Gastrocnemius medialis (tissue), 4 donors: ENCODE measurements at regions not wholly inside any gene's neighbourhood (a gene's known extent, or its start where the extent isn't known, plus 50 kb on each side); places are given as distances from the start of the nearest gene placed in this dataset.

Experiments
- ATAC-seq, 2 donors: fragments of 150-250 bp; one replicate each; pipeline ENCODE4 v1.9.1; 2016
- DNase-seq, 2 donors: peaks; one replicate each; pipeline ENCODE4 v3.0.0-alpha.2; 2019
- H3K27ac ChIP-seq, 4 donors: fragments of 200-600 bp; sonication (generic); 1 replicate in 1 of 4; 2 replicates in 3 of 4; pipeline ENCODE4 v1.5.1; 2016 to 2018; ENCODE audit warnings: mild to moderate bottlenecking in 2 of 4, moderate library complexity in 1 of 4
- H3K27me3 ChIP-seq, 3 donors: fragments of 200-600 bp; sonication (generic) in 2 of 3; 1 replicate in 1 of 3; 2 replicates in 2 of 3; pipeline versions ENCODE4 v1.5.1 to v1.6.0; 2016 to 2019; ENCODE audit warnings: mild to moderate bottlenecking in 1 of 3, moderate library complexity in 1 of 3
- H3K36me3 ChIP-seq, 2 donors: fragments of 200-600 bp; sonication (generic) in 1 of 2; one replicate each; pipeline ENCODE4 v1.5.1; 2017 to 2018
- H3K4me1 ChIP-seq, 2 donors: fragments of 200-600 bp; sonication (generic) in 1 of 2; one replicate each; pipeline ENCODE4 v1.5.1; 2016 to 2017; ENCODE audit warnings: mild to moderate bottlenecking in 2 of 2
- H3K4me3 ChIP-seq, 4 donors: fragments of 200-600 bp; sonication (generic) in 3 of 4; 1 replicate in 1 of 4; 2 replicates in 3 of 4; pipeline ENCODE4 v1.5.1; 2016 to 2019; ENCODE audit warnings: mild to moderate bottlenecking in 2 of 4
- H3K9me3 ChIP-seq, 3 donors: fragments of 200-600 bp; sonication (generic) in 2 of 3; 1 replicate in 1 of 3; 2 replicates in 2 of 3; pipeline ENCODE4 v1.5.1; 2016 to 2019
- POLR2A ChIP-seq, 2 donors: fragments of 450-650 bp; IDR thresholded peaks; one replicate each; pipeline ENCODE4 v1.6.1; 2017; ENCODE audit warnings: antibody characterized with exemption in 2 of 2, mild to moderate bottlenecking in 2 of 2, moderate library complexity in 2 of 2
- in situ Hi-C, 4 donors: fragments of 200-750 bp; cut with MboI; loops; one replicate each; pipeline versions ENCODE4 v1.15.0 to v1.8.0; 2017; ENCODE audit warnings: low sequenced_read_pairs in 4 of 4
- intact Hi-C: fragments of 100-400 bp; cut with DNase I; formaldehyde crosslinking; loops from one replicate; pipeline ENCODE4 v1.15.1; 2023; ENCODE audit warnings: low total_unique reads
- TF ChIP-seq, protein P1 (sequence below), 5 experiments: fragments of 450-650 bp in 3 of 5; fragments of 200-600 bp in 2 of 5; sonication (generic) in 2 of 5; IDR thresholded peaks in 4 of 5; conservative IDR thresholded peaks in 1 of 5; 1 replicate in 4 of 5; 2 replicates in 1 of 5; pipeline ENCODE4 v1.5.1; 2016 to 2019; ENCODE audit warnings: antibody characterized with exemption in 5 of 5, mild to moderate bottlenecking in 3 of 5, moderate library complexity in 3 of 5

DNA sequence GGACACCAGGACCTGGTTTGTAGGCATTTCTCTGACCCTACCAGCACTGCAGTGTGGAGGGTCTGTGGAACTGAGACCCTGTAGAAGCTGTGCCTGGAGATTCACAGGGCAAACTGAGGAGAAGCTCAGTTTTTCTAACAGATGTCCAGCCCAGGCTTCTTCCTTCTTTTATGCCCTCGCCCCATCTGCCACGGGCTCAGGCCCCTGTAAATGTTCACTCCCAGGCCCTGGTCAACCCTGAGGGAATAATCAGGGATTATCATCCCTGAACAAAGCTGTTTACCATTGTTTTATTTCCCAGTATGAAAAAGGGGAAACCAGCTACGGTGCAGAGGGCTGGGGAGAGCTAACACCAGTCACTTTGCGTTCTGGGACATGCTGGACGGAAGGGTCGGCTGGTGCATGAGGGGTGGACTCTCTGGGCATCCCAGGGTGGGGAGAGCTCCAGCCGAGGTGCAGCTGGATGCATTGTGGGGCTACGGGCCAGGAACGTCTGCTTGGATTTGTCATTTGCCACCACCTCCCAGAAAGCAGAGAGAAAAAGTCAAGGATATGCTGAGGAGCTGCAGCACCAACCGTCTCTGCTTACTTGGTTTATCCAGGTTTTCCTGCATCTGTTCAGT is 183.8 kb downstream of the TFCP2L1 start:
- ATAC-seq, result no peak
- no peaks in the 10 kb centered on the region for H3K27me3 ChIP-seq
- no peak overlapping the region for H3K27ac ChIP-seq
- DNase-seq, result no peak
- H3K36me3 ChIP-seq, result no peaks in the 10 kb centered on the region
- in situ Hi-C loops, result loop anchor here in 1 of 4 donors (25.0 kb wide), 1 partner anchor 211 kb away; no protein-coding TSS in a partner anchor
- H3K4me3 ChIP-seq, result no peak overlapping the region
- no peak for TF ChIP-seq POLR2A (IDR thresholded peaks at IDR 0.05)
- TF ChIP-seq, protein P1, sequence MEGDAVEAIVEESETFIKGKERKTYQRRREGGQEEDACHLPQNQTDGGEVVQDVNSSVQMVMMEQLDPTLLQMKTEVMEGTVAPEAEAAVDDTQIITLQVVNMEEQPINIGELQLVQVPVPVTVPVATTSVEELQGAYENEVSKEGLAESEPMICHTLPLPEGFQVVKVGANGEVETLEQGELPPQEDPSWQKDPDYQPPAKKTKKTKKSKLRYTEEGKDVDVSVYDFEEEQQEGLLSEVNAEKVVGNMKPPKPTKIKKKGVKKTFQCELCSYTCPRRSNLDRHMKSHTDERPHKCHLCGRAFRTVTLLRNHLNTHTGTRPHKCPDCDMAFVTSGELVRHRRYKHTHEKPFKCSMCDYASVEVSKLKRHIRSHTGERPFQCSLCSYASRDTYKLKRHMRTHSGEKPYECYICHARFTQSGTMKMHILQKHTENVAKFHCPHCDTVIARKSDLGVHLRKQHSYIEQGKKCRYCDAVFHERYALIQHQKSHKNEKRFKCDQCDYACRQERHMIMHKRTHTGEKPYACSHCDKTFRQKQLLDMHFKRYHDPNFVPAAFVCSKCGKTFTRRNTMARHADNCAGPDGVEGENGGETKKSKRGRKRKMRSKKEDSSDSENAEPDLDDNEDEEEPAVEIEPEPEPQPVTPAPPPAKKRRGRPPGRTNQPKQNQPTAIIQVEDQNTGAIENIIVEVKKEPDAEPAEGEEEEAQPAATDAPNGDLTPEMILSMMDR (IDR thresholded peaks at IDR 0.05 in 4 of 5, conservative IDR thresholded peaks at IDR 0.05 in 1 of 5), result no peak
- H3K9me3 ChIP-seq, result no peaks in the 10 kb centered on the region
- no peaks in the 10 kb centered on the region for H3K4me1 ChIP-seq
- intact Hi-C loops, result no loop called here

DNA sequence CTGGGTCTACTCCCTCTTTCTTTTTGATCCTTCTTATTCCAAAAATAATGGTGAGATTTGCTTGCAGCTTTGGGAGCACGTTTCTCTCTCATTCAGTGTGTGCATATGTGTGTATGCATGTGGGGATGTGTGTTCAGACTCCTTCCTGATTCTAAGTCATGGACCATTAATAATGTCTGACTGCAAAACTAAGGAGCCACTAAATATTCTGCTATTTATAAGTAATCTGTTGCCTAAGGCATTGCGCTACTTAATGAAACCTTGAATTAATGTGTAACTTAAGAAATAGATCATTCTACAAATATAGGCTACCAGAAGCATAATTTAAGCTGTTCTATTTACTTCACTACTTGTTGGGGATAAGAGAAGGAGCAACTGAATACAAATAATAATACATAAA is 182.1 kb downstream of the TFCP2L1 start:
- DNase-seq (no peak), ATAC-seq (no peak)
- no peaks in the 10 kb centered on the region for H3K9me3 ChIP-seq
- intact Hi-C loops, result no loop called here
- no peak for TF ChIP-seq POLR2A (IDR thresholded peaks at IDR 0.05)
- TF ChIP-seq, protein P1 (IDR thresholded peaks at IDR 0.05 in 4 of 5, conservative IDR thresholded peaks at IDR 0.05 in 1 of 5), result no peak
- H3K27ac ChIP-seq, result no peak overlapping the region
- H3K4me3 ChIP-seq, result no peak overlapping the region
- H3K4me1 ChIP-seq, result no peaks in the 10 kb centered on the region
- in situ Hi-C loops, result loop anchor here in 1 of 4 donors (25.0 kb wide), 1 partner anchor 209 kb away; no protein-coding TSS in a partner anchor
- H3K27me3 ChIP-seq, result no peaks in the 10 kb centered on the region
- H3K36me3 ChIP-seq, result no peaks in the 10 kb centered on the region

DNA sequence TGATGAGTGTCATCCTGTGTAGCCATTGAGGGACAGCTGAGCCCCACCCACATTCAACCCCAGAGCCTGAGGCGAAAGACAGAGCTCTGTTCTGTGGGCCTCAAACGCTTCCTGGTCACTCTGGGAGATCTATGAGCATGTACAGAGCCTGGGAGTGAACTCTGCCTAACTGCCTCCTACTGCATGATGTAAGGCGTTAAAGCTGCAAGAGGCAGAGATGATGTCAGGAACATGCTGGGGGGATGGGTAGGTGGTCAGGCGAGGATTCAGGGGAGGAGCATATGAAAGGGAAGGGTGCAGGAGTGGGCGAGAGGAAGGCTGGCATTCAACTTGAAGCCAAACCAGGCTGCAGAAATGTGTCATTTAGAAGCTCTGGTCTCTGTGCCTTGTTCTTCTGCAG is 181.0 kb downstream of the TFCP2L1 start:
- intact Hi-C loops, result no loop called here
- ATAC-seq, result no peak
- Histone ChIP-seq H3K4me3 (no peak overlapping the region), H3K36me3 (no peaks in the 10 kb centered on the region), H3K27ac (no peak overlapping the region), H3K27me3 (no peaks in the 10 kb centered on the region), H3K4me1 (no peaks in the 10 kb centered on the region), H3K9me3 (no peaks in the 10 kb centered on the region)
- TF ChIP-seq POLR2A (IDR thresholded peaks at IDR 0.05), result no peak
- TF ChIP-seq, protein P1 (IDR thresholded peaks at IDR 0.05 in 4 of 5, conservative IDR thresholded peaks at IDR 0.05 in 1 of 5), result no peak
- in situ Hi-C loops, result loop anchor here in 1 of 4 donors (25.0 kb wide), 1 partner anchor 208 kb away; no protein-coding TSS in a partner anchor
- DNase-seq, result no peak

DNA sequence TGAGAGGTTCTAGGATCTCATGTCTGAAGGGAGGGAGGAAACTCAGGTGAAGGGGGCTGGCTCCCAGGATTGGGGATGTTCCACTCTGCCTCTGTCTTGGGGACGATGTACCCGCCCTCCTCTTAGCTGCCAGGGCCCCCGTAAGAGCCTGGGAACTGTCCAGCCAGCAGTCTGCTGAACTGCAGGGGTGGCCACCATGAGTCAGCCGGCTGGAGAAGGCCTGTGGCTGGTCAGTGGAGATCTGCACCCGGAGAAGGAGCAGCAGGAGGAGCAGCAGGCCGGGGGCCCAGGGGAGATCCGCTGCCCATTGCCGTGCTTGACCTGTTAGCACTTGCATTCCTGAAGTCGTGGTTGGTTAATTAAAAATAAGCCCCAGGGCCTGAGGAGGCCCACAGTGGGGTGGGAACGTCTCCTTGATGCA is 180.3 kb downstream of the TFCP2L1 start:
- Histone ChIP-seq H3K27ac (no peak overlapping the region), H3K36me3 (no peaks in the 10 kb centered on the region), H3K9me3 (no peaks in the 10 kb centered on the region), H3K4me3 (no peak overlapping the region), H3K27me3 (no peaks in the 10 kb centered on the region), H3K4me1 (no peaks in the 10 kb centered on the region)
- DNase-seq (no peak), ATAC-seq (no peak)
- intact Hi-C loops (no loop called here), in situ Hi-C loops (loop anchor here in 1 of 4 donors (25.0 kb wide), 1 partner anchor 208 kb away; no protein-coding TSS in a partner anchor)
- TF ChIP-seq, protein P1 (IDR thresholded peaks at IDR 0.05 in 4 of 5, conservative IDR thresholded peaks at IDR 0.05 in 1 of 5), result no peak
- TF ChIP-seq POLR2A (IDR thresholded peaks at IDR 0.05), result no peak
